B cell (primary cell): ENCODE measurements at regions not wholly inside any gene's neighbourhood (a gene's known extent, or its start where the extent isn't known, plus 50 kb on each side); places are given as distances from the start of the nearest gene placed in this dataset.

Experiments
- EZH2 ChIP-seq: IDR thresholded peaks from 2 replicates; pipeline ENCODE4 v1.6.1; 2012; ENCODE audit warnings: borderline replicate concordance, low read depth, mild to moderate bottlenecking, moderate library complexity, low read length; ENCODE audit not compliant: insufficient read depth, poor library complexity, severe bottlenecking
- TF ChIP-seq, protein P1 (sequence below): fragments of 200-600 bp; IDR thresholded peaks from one replicate; pipeline ENCODE4 v1.8.0; 2022; ENCODE audit warnings: antibody characterized with exemption, mild to moderate bottlenecking

DNA sequence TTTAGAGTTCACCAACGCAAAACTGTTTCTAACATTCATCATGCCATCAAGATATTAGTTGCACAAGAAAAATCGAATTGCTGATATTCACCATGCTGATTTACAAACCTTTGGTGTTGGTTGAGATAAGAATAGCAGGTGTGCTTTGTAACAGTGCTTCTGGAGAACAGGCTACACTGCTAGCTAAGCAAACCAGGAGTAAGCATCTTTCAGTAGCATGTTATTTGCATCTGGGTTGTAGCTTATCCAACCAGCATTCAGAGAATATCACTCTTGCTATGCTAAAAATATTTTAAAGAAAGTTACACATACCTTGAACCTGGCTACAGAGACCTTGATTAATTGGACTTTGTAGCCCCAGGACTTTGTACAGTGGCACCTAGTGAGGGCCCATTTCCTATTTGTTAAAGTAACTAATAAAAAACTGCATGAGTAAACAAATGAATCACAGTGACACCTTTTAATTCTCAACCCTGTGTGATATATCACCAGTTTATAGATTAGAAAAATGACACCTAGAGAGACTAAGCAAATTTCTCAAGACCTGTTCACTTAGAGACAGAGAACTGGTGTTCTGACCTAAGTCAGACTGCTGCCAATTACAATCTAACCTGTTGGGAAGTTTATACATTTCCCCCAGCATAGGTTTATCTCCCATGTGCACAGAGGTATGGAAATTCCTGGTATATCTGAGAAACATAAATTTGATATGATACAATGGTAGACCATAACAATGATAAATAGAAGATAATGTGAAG lies 435.5 kb upstream of the TGFBR2 start:
- TF ChIP-seq EZH2: no peak
- TF ChIP-seq, protein P1, sequence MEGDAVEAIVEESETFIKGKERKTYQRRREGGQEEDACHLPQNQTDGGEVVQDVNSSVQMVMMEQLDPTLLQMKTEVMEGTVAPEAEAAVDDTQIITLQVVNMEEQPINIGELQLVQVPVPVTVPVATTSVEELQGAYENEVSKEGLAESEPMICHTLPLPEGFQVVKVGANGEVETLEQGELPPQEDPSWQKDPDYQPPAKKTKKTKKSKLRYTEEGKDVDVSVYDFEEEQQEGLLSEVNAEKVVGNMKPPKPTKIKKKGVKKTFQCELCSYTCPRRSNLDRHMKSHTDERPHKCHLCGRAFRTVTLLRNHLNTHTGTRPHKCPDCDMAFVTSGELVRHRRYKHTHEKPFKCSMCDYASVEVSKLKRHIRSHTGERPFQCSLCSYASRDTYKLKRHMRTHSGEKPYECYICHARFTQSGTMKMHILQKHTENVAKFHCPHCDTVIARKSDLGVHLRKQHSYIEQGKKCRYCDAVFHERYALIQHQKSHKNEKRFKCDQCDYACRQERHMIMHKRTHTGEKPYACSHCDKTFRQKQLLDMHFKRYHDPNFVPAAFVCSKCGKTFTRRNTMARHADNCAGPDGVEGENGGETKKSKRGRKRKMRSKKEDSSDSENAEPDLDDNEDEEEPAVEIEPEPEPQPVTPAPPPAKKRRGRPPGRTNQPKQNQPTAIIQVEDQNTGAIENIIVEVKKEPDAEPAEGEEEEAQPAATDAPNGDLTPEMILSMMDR: no peak
